Middle frontal gyrus (tissue), 1 donor: ENCODE measurements at regions not wholly inside any gene's neighbourhood (a gene's known extent, or its start where the extent isn't known, plus 50 kb on each side); places are given as distances from the start of the nearest gene placed in this dataset.
"Not testable (repeated sequence)": the region's sequence is repeated elsewhere in the genome, so short reads cannot be mapped to it uniquely, and the experiment has no call there.

Source experiments
- DNase-seq: peaks from one replicate; pipeline ENCODE4 v3.0.0-alpha.2; 2015; ENCODE audit warnings: low spot score; ENCODE audit errors: extremely low spot score

- DNase-seq, result no peak
These were observed 242.2 kb upstream of the ACTBL2 start for GRCh38 chr5:57724836-57725235.

GRCh38 chr5:57721226-57721625, 238.6 kb upstream of the ACTBL2 start:
- no peak for DNase-seq

- no peak for DNase-seq
These were observed 238.0 kb upstream of the ACTBL2 start for GRCh38 chr5:57720656-57721055.

GRCh38 chr5:57719216-57719615, 236.6 kb upstream of the ACTBL2 start:
- DNase-seq, result no peak

- DNase-seq, result no peak
These were observed 235.5 kb upstream of the ACTBL2 start for GRCh38 chr5:57718155-57718554.

- DNase-seq, result no peak
These were observed 234.9 kb upstream of the ACTBL2 start for GRCh38 chr5:57717555-57717954.

- no peak for DNase-seq
These were observed 234.1 kb upstream of the ACTBL2 start for GRCh38 chr5:57716661-57717060.

GRCh38 chr5:57715296-57715695, 232.7 kb upstream of the ACTBL2 start:
- DNase-seq, result no peak

- not testable (repeated sequence) for DNase-seq
These were observed 230.9 kb upstream of the ACTBL2 start for GRCh38 chr5:57713535-57713934.

GRCh38 chr5:57711946-57712345, 229.3 kb upstream of the ACTBL2 start:
- no peak for DNase-seq

GRCh38 chr5:57711471-57711870, 228.9 kb upstream of the ACTBL2 start:
- no peak for DNase-seq

- DNase-seq, result no peak
These were observed 227.5 kb upstream of the ACTBL2 start for GRCh38 chr5:57710126-57710525.

GRCh38 chr5:57705769-57706168, 223.2 kb upstream of the ACTBL2 start:
- DNase-seq, result no peak

GRCh38 chr5:57703721-57704120, 221.1 kb upstream of the ACTBL2 start:
- no peak for DNase-seq

GRCh38 chr5:57700484-57700883, 217.9 kb upstream of the ACTBL2 start:
- no peak for DNase-seq

- no peak for DNase-seq
These were observed 217.5 kb upstream of the ACTBL2 start for GRCh38 chr5:57700072-57700471.

- no peak for DNase-seq
These were observed 216.2 kb upstream of the ACTBL2 start for GRCh38 chr5:57698802-57699201.

GRCh38 chr5:57698086-57698485, 215.5 kb upstream of the ACTBL2 start:
- no peak for DNase-seq

- DNase-seq, result peak; percentile 22
These were observed 214.4 kb upstream of the ACTBL2 start for GRCh38 chr5:57696825-57697570.

- no peak for DNase-seq
These were observed 213.8 kb upstream of the ACTBL2 start for GRCh38 chr5:57696389-57696769.

GRCh38 chr5:57695706-57696388, 213.2 kb upstream of the ACTBL2 start:
- DNase-seq, result no peak

- no peak for DNase-seq
These were observed 212.6 kb upstream of the ACTBL2 start for GRCh38 chr5:57695179-57695578.
